ENCODE measurements at regions not wholly inside any gene's neighbourhood (a gene's known extent, or its start where the extent isn't known, plus 50 kb on each side); places are given as distances from the start of the nearest gene placed in this dataset.
A peak's percentile ranks its signal among the peaks of the same experiment; 100 is the strongest.

DNA sequence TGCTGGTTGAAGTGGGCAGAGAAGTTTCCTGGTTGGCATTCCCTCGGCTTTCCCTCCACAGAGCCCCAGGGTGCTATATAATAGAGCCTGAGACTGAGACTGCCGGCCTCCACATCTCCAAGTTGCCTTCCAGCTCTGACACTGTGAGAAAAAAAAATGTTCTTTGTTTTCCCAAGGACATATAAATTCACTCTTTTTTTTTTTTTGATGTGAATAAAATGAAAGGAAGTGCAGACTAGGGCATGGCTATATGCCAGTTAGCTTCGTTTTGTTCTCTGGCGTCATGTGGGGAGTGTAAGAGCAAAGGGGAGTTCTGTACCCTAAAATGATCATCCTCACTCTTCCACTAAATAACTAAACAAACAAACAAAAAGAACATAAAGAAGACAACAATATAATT, 101.6 kb downstream of the TNFSF18 start:
- TF ChIP-seq POLR2AphosphoS5 (IDR thresholded peaks at IDR 0.05): no peak
- TF ChIP-seq, protein P1, sequence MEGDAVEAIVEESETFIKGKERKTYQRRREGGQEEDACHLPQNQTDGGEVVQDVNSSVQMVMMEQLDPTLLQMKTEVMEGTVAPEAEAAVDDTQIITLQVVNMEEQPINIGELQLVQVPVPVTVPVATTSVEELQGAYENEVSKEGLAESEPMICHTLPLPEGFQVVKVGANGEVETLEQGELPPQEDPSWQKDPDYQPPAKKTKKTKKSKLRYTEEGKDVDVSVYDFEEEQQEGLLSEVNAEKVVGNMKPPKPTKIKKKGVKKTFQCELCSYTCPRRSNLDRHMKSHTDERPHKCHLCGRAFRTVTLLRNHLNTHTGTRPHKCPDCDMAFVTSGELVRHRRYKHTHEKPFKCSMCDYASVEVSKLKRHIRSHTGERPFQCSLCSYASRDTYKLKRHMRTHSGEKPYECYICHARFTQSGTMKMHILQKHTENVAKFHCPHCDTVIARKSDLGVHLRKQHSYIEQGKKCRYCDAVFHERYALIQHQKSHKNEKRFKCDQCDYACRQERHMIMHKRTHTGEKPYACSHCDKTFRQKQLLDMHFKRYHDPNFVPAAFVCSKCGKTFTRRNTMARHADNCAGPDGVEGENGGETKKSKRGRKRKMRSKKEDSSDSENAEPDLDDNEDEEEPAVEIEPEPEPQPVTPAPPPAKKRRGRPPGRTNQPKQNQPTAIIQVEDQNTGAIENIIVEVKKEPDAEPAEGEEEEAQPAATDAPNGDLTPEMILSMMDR (IDR thresholded peaks at IDR 0.05): no peak
- no peak for TF ChIP-seq POLR2A (IDR thresholded peaks at IDR 0.05)
- no peak for TF ChIP-seq EP300 (IDR thresholded peaks at IDR 0.05)

DNA sequence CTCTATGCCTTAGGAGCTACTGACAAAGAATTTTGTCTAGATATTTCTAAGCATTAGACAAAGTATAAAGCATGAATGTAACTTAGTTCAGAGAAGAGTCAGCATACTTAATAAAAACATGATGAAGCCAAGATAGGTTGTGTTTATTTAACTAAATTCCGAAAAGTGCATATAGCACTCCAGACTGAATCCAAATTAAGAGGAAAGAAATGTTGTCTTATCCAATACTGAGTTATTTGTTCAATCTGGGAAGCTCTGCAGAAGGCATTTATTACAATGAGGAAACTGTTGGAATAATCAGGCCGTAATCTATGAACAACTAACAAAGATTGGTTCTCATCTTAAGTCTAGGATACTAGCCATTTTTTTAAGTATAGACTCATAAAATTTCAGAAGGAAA, 100.2 kb downstream of the TNFSF18 start:
- Histone ChIP-seq H3K4me1 (peaks cover 0 to 7% (median 0%) of the 10 kb centered on the region in 4 donors), H3K27ac (no peak overlapping the region), H3K36me3 (no peaks in the 10 kb centered on the region), H3K9me3 (no peaks in the 10 kb centered on the region), H3K4me3 (no peak overlapping the region), H3K27me3 (no peaks in the 10 kb centered on the region)
- TF ChIP-seq POLR2A (IDR thresholded peaks at IDR 0.05): no peak
- TF ChIP-seq, protein P1 (IDR thresholded peaks at IDR 0.05): no peak
- TF ChIP-seq POLR2AphosphoS5 (IDR thresholded peaks at IDR 0.05): no peak
- no peak for TF ChIP-seq EP300 (IDR thresholded peaks at IDR 0.05)
- WGBS, 5 donors: 43 to 75% (median 52%) methylated on average over 2 of the region's 2 CpGs
- no peak for DNase-seq
- intact Hi-C loops (cut with DNase I; ENCODE audit: low total_unique reads): no loop called here

More for the DNA sequence above, 101.6 kb downstream of the TNFSF18 start:
- H3K4me3 ChIP-seq: no peak overlapping the region
- WGBS, 5 donors: 63 to 85% (median 80%) methylated on average over 4 of the region's 4 CpGs
- no peaks in the 10 kb centered on the region for H3K27me3 ChIP-seq
- H3K4me1 ChIP-seq: peaks cover 0 to 7% (median 0%) of the 10 kb centered on the region in 4 donors
- H3K36me3 ChIP-seq: no peaks in the 10 kb centered on the region
- intact Hi-C loops (cut with DNase I; ENCODE audit: low total_unique reads): no loop called here
- H3K9me3 ChIP-seq: no peaks in the 10 kb centered on the region
- no peak for DNase-seq
- no peak overlapping the region for H3K27ac ChIP-seq

DNA sequence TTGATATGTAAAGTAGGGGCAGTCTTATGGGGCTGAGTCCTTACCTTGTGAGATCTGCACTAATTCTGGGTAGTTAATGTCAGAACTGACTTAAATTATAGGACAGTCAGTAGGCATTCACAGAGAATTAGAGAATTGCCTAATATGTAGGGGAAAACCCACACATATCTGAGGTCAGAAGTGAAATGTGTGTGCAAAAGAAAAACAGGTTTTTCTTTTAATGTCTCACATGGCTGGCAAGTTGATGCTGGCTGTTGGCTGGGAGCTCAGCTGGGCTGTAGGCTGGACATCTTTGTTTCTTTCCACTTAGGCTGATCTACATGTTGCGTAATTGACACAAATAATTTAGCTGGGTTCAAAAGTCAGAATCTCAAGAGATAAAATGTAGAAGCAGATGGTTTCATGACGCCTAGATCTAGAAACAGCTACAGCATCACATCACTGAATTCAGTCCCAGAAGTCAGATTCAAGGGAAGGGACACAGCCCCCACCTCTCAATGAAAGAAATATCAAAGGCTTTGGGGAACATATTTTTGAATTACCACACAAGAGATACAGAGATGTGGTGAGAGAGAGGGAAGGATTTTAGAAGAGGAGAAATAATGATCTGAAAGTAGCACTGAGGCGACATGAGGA, 98.9 kb downstream of the TNFSF18 start:
- no peak overlapping the region for H3K4me3 ChIP-seq
- H3K9me3 ChIP-seq: no peaks in the 10 kb centered on the region
- no peak overlapping the region for H3K27ac ChIP-seq
- DNase-seq: peak in 1 of 2 donors; percentile 43
- H3K4me1 ChIP-seq: peaks cover 0 to 7% (median 0%) of the 10 kb centered on the region in 4 donors
- intact Hi-C loops (cut with DNase I; ENCODE audit: low total_unique reads): no loop called here
- H3K36me3 ChIP-seq: no peaks in the 10 kb centered on the region
- WGBS, 5 donors: 60 to 73% (median 68%) methylated on average over 3 of the region's 3 CpGs
- TF ChIP-seq POLR2AphosphoS5 (IDR thresholded peaks at IDR 0.05): no peak
- H3K27me3 ChIP-seq: no peaks in the 10 kb centered on the region

DNA sequence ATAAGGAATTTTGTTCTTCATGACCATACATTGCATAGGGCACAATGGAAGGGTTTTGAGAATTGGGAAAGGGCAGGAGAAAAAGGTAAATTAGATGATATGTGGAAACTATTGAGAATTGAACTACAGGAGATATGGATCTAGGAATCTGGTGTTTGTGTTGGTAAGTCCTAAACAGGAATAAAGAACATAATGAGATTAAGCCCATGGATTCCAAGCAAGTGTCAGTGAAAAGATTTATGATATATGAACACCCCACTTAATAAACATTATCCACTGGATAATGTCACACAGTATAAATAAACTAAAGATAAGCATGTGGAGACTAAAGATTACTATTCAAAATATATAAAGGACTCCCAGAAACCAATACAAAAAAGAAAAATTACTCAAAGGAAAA, 98.2 kb downstream of the TNFSF18 start:
- intact Hi-C loops (cut with DNase I; ENCODE audit: low total_unique reads): no loop called here
- Histone ChIP-seq H3K9me3 (no peaks in the 10 kb centered on the region), H3K27ac (no peak overlapping the region), H3K4me1 (peaks cover 0 to 7% (median 0%) of the 10 kb centered on the region in 4 donors), H3K27me3 (no peaks in the 10 kb centered on the region), H3K4me3 (no peak overlapping the region), H3K36me3 (no peaks in the 10 kb centered on the region)
- DNase-seq: no peak
- TF ChIP-seq, protein P1 (IDR thresholded peaks at IDR 0.05): no peak
- TF ChIP-seq POLR2A (IDR thresholded peaks at IDR 0.05) (no peak), EP300 (IDR thresholded peaks at IDR 0.05) (no peak), POLR2AphosphoS5 (IDR thresholded peaks at IDR 0.05) (no peak)

DNA sequence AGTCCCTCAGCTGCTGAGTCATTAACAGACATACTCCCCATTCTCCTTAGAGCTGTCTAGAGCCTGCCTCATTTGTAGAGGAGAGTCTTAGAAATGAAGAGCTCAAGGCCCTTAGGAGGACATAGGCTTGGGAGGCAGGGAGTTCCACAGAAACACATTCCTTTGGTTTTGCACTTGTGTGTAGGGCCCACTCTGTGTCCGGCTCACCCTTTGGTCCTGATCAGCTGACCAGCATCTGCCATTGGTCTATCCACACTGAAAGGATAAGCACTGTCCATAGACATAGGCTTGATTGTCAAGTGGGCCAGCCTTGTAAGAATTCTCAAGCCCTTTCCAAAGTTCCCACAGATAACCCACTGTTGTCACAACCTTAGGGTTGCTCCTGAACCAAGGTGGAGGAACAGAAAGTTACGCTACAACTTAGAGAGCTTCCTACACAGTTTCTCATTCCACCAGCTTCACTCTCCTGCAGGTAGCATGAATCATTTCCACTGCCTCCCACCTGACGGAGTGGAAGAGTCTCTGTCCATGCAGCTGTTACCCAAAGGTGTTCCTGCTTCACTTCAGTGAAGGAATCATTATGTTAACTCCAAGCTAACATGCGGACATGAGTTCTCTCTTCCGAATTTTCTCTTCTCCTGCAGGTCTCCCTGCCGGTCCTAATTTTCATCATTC, 96.1 kb downstream of the TNFSF18 start:
- WGBS, 5 donors: 93 to 97% (median 95%) methylated on average over 6 of the region's 6 CpGs
- Histone ChIP-seq H3K36me3 (no peaks in the 10 kb centered on the region), H3K27me3 (no peaks in the 10 kb centered on the region), H3K27ac (no peak overlapping the region), H3K4me3 (no peak overlapping the region), H3K4me1 (peaks cover 0 to 9% (median 3%) of the 10 kb centered on the region in 4 donors), H3K9me3 (no peaks in the 10 kb centered on the region)
- intact Hi-C loops (cut with DNase I; ENCODE audit: low total_unique reads): no loop called here
- TF ChIP-seq, protein P1 (IDR thresholded peaks at IDR 0.05): no peak
- TF ChIP-seq POLR2AphosphoS5 (IDR thresholded peaks at IDR 0.05) (no peak), EP300 (IDR thresholded peaks at IDR 0.05) (no peak), POLR2A (IDR thresholded peaks at IDR 0.05) (no peak)
- DNase-seq: no peak

Measured in stomach (tissue), 8 donors.